GM23248 (cell line): ENCODE measurements at regions not wholly inside any gene's neighbourhood (a gene's known extent, or its start where the extent isn't known, plus 50 kb on each side); places are given as distances from the start of the nearest gene placed in this dataset.

ENCODE experiments used
- DNase-seq: peaks from one replicate; pipeline ENCODE4 v3.0.0-alpha.2; 2015
- H2AFZ ChIP-seq: fragments of 200-600 bp; sonication (generic); 2 replicates; pipeline ENCODE4 v1.6.1; 2016; ENCODE audit warnings: antibody characterized with exemption
- H3F3A ChIP-seq: fragments of 200-600 bp; sonication (generic); 2 replicates; pipeline ENCODE4 v1.6.1; 2016; ENCODE audit warnings: mild to moderate bottlenecking, antibody characterized with exemption, mixed run types; ENCODE audit not compliant: insufficient read depth
- H3K27ac ChIP-seq: fragments of 200-600 bp; sonication (generic); 2 replicates; pipeline ENCODE4 v1.5.1; 2016; ENCODE audit warnings: mild to moderate bottlenecking
- H3K27me3 ChIP-seq: fragments of 200-600 bp; sonication (generic); replicated peaks from 2 replicates; pipeline ENCODE4 v1.6.1; 2016; ENCODE audit warnings: mild to moderate bottlenecking; ENCODE audit not compliant: insufficient read depth
- H3K36me3 ChIP-seq: fragments of 200-600 bp; sonication (generic); 2 replicates; pipeline ENCODE4 v1.6.1; 2016; ENCODE audit warnings: low read depth, mild to moderate bottlenecking
- H3K4me1 ChIP-seq: fragments of 200-600 bp; sonication (generic); 2 replicates; pipeline ENCODE4 v1.6.1; 2016; ENCODE audit warnings: mild to moderate bottlenecking; ENCODE audit not compliant: insufficient read depth
- H3K4me2 ChIP-seq: fragments of 200-600 bp; sonication (generic); one replicate; pipeline ENCODE4 v1.6.1; 2016; ENCODE audit warnings: mild to moderate bottlenecking; ENCODE audit not compliant: unreplicated experiment
- H3K4me3 ChIP-seq: fragments of 200-600 bp; sonication (generic); 2 replicates; pipeline ENCODE4 v1.5.1; 2016; ENCODE audit warnings: mild to moderate bottlenecking
- H3K79me2 ChIP-seq: fragments of 200-600 bp; sonication (generic); 2 replicates; pipeline ENCODE4 v1.6.1; 2016; ENCODE audit warnings: mild to moderate bottlenecking; ENCODE audit not compliant: insufficient read depth
- H3K9ac ChIP-seq: fragments of 200-600 bp; sonication (generic); 2 replicates; pipeline ENCODE4 v1.6.1; 2016; ENCODE audit warnings: mild to moderate bottlenecking
- H3K9me2 ChIP-seq: fragments of 200-600 bp; sonication (generic); 2 replicates; pipeline ENCODE4 v1.6.1; 2016; ENCODE audit warnings: mixed run types, mild to moderate bottlenecking, moderate library complexity; ENCODE audit not compliant: insufficient read depth
- H3K9me3 ChIP-seq: fragments of 200-600 bp; sonication (generic); one replicate; pipeline ENCODE4 v1.6.1; 2017; ENCODE audit warnings: low read depth
- H4K20me1 ChIP-seq: fragments of 200-600 bp; sonication (generic); 2 replicates; pipeline ENCODE4 v1.6.0; 2016; ENCODE audit not compliant: insufficient read depth
- EZH2 ChIP-seq: fragments of 200-600 bp; sonication (generic); IDR thresholded peaks from 2 replicates; pipeline ENCODE4 v1.6.1; 2018; ENCODE audit warnings: antibody characterized with exemption, mild to moderate bottlenecking; ENCODE audit not compliant: insufficient read depth, poor library complexity, severe bottlenecking
- EZH2phosphoT487 ChIP-seq: fragments of 200-600 bp; sonication (generic); IDR thresholded peaks from 2 replicates; pipeline ENCODE4 v1.6.1; 2018; ENCODE audit warnings: antibody characterized with exemption, moderate library complexity, mild to moderate bottlenecking, low read depth; ENCODE audit not compliant: insufficient read depth
- WGBS, 2 experiments: methylation state at CpG; one replicate each; pipeline ENCODE4 v1.1.6; 2015 to 2017; ENCODE audit warnings: low lambda C conversion rate in 2 of 2, low coverage in 1 of 2; ENCODE audit errors: missing lambda C conversion rate in 2 of 2; 5-methylcytosine and 5-hydroxymethylcytosine counted together
- in situ Hi-C: fragments of 300-500 bp; cut with MboI; formaldehyde crosslinking; loops from 2 replicates; pipeline ENCODE4 v1.15.0; 2020

GRCh38 chr2:144937910-144938709 lies 418.2 kb upstream of the ZEB2 start:
- Histone ChIP-seq H3K9ac (peak overlapping the region; percentile 68), H3K36me3 (no peaks in the 10 kb centered on the region), H3K9me2 (no peaks in the 10 kb centered on the region), H4K20me1 (no peaks in the 10 kb centered on the region), H3K79me2 (no peaks in the 10 kb centered on the region), H3K4me1 (peaks cover 32% of the 10 kb centered on the region), H3F3A (peaks cover 26% of the 10 kb centered on the region), H3K4me3 (peak overlapping the region; percentile 55), H3K27me3 (no peaks in the 10 kb centered on the region), H3K27ac (peak overlapping the region; percentile 76), H2AFZ (peak overlapping the region; percentile 84), H3K4me2 (peak overlapping the region; percentile 79), H3K9me3 (no peaks in the 10 kb centered on the region)
- peak; percentile 78 for DNase-seq
- WGBS, 2 experiments = 5 to 8% methylated on average over 7 of the region's 7 CpGs
- TF ChIP-seq EZH2 (no peak), EZH2phosphoT487 (no peak)
- in situ Hi-C loops = no loop called here

DNA sequence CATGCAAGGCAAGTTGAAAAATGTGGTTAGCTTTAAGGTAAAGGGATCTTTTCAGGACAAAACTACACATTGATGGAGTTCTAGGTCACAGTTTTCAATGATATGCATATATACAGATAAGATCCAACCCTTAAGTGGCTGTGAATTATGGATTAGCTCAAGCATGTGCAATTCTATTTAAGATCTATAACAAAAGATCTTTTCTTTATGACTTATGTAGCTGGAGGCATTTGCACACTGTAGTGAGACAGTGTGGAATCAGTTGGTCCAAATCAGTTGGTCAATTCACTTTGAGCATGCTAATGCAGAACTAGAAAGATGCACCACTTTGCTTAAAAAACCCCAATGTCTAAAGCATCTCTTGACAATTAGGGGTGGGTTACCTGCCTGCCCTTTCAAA lies 417.1 kb upstream of the ZEB2 start:
- H3K9me3 ChIP-seq = no peaks in the 10 kb centered on the region
- DNase-seq = no peak
- H3K27me3 ChIP-seq = no peaks in the 10 kb centered on the region
- no peak overlapping the region for H3K9ac ChIP-seq
- H3K9me2 ChIP-seq = no peaks in the 10 kb centered on the region
- in situ Hi-C loops = no loop called here
- peaks cover 16% of the 10 kb centered on the region for H3F3A ChIP-seq
- H2AFZ ChIP-seq = 0 out of 2 replicates have a peak overlapping the region, but pooled peaks have one; percentile 84
- peaks cover 22% of the 10 kb centered on the region for H3K4me1 ChIP-seq
- no peaks in the 10 kb centered on the region for H3K36me3 ChIP-seq
- H3K4me3 ChIP-seq = no peak overlapping the region
- no peak overlapping the region for H3K4me2 ChIP-seq
- no peaks in the 10 kb centered on the region for H4K20me1 ChIP-seq
- no peaks in the 10 kb centered on the region for H3K79me2 ChIP-seq
- no peak overlapping the region for H3K27ac ChIP-seq
- no peak for TF ChIP-seq EZH2
- no peak for TF ChIP-seq EZH2phosphoT487

GRCh38 chr2:144936442-144936841 lies 416.5 kb upstream of the ZEB2 start:
- DNase-seq = peak; percentile 7
- H3K27ac ChIP-seq = no peak overlapping the region
- 97 to 98% methylated on average over 4 of the region's 4 CpGs for WGBS, 2 experiments

GRCh38 chr2:144935736-144936135 lies 415.8 kb upstream of the ZEB2 start:
- WGBS, 2 experiments = 95 to 98% methylated on average over 2 of the region's 2 CpGs
- Histone ChIP-seq H3K9me3 (no peaks in the 10 kb centered on the region), H4K20me1 (no peaks in the 10 kb centered on the region), H3K79me2 (no peaks in the 10 kb centered on the region), H3K36me3 (no peaks in the 10 kb centered on the region), H3K27me3 (no peaks in the 10 kb centered on the region), H3K27ac (no peak overlapping the region), H3K9ac (no peak overlapping the region), H3K4me1 (peaks cover 17% of the 10 kb centered on the region), H2AFZ (no peak overlapping the region), H3K9me2 (no peaks in the 10 kb centered on the region), H3K4me2 (no peak overlapping the region), H3K4me3 (no peak overlapping the region), H3F3A (peaks cover 13% of the 10 kb centered on the region)
- TF ChIP-seq EZH2 = no peak
- no peak for TF ChIP-seq EZH2phosphoT487
- in situ Hi-C loops = no loop called here
- no peak for DNase-seq

More at GRCh38 chr2:144936442-144936841, 416.5 kb upstream of the ZEB2 start:
- no peak overlapping the region for H3K4me2 ChIP-seq
- H3K36me3 ChIP-seq = no peaks in the 10 kb centered on the region
- peaks cover 13% of the 10 kb centered on the region for H3F3A ChIP-seq
- in situ Hi-C loops = no loop called here
- no peaks in the 10 kb centered on the region for H3K9me3 ChIP-seq
- H3K9me2 ChIP-seq = no peaks in the 10 kb centered on the region
- TF ChIP-seq EZH2phosphoT487 (no peak), EZH2 (no peak)
- H3K4me1 ChIP-seq = peaks cover 17% of the 10 kb centered on the region
- H3K27me3 ChIP-seq = no peaks in the 10 kb centered on the region
- no peaks in the 10 kb centered on the region for H4K20me1 ChIP-seq
- H3K4me3 ChIP-seq = no peak overlapping the region
- H3K9ac ChIP-seq = no peak overlapping the region
- no peaks in the 10 kb centered on the region for H3K79me2 ChIP-seq
- no peak overlapping the region for H2AFZ ChIP-seq

DNA sequence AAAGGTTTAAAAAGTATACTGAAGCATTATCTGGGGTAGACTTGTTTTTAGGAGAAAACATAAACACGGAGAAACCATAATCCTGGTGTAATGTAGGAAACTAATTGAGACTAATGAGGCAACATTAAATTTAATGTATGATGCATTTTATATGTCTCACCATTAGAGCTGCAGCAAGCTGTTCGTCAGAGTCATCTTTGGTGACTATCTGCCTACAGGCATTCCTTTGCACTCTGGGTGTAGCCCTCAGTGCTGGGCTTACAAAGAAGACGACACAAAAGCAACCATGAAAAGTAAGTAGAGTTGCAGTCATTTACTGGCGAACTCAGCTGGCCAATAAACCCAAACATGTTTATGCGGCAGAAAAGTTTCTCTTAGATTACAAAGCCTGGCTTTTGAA lies 415.3 kb upstream of the ZEB2 start:
- H2AFZ ChIP-seq = no peak overlapping the region

More for the DNA sequence above, 415.3 kb upstream of the ZEB2 start:
- H3K4me3 ChIP-seq = no peak overlapping the region
- in situ Hi-C loops = no loop called here
- no peaks in the 10 kb centered on the region for H3K27me3 ChIP-seq
- no peak for TF ChIP-seq EZH2phosphoT487
- no peak for TF ChIP-seq EZH2
- no peaks in the 10 kb centered on the region for H3K9me2 ChIP-seq
- peaks cover 13% of the 10 kb centered on the region for H3F3A ChIP-seq
- no peaks in the 10 kb centered on the region for H3K79me2 ChIP-seq
- no peak overlapping the region for H3K9ac ChIP-seq
- H3K4me2 ChIP-seq = no peak overlapping the region
- H3K27ac ChIP-seq = no peak overlapping the region
- no peaks in the 10 kb centered on the region for H3K36me3 ChIP-seq
- WGBS, 2 experiments = 98% methylated on average over 5 of the region's 5 CpGs
- peaks cover 17% of the 10 kb centered on the region for H3K4me1 ChIP-seq
- no peaks in the 10 kb centered on the region for H3K9me3 ChIP-seq
- DNase-seq = no peak
- no peaks in the 10 kb centered on the region for H4K20me1 ChIP-seq
